Keratinocyte (primary cell): ENCODE measurements at regions not wholly inside any gene's neighbourhood (a gene's known extent, or its start where the extent isn't known, plus 50 kb on each side); places are given as distances from the start of the nearest gene placed in this dataset.

Experiments used
- EZH2 ChIP-seq: IDR thresholded peaks from one replicate; pipeline ENCODE4 v1.6.1; 2012; ENCODE audit warnings: inconsistent platforms, mild to moderate bottlenecking, low read length, moderate library complexity
- TF ChIP-seq, protein P1 (sequence below), 3 experiments: IDR thresholded peaks in 1 of 3; conservative IDR thresholded peaks in 1 of 3; optimal IDR thresholded peaks in 1 of 3; 2 replicates in 2 of 3; 3 replicates in 1 of 3; pipeline versions ENCODE3 to v1.5.1; 2011; ENCODE audit warnings: low read length in 3 of 3, mild to moderate bottlenecking in 3 of 3, moderate library complexity in 2 of 3, control low read depth in 1 of 3, inconsistent platforms in 1 of 3; ENCODE audit not compliant: insufficient read depth in 2 of 3; ENCODE audit errors: extremely low read depth in 1 of 3

DNA sequence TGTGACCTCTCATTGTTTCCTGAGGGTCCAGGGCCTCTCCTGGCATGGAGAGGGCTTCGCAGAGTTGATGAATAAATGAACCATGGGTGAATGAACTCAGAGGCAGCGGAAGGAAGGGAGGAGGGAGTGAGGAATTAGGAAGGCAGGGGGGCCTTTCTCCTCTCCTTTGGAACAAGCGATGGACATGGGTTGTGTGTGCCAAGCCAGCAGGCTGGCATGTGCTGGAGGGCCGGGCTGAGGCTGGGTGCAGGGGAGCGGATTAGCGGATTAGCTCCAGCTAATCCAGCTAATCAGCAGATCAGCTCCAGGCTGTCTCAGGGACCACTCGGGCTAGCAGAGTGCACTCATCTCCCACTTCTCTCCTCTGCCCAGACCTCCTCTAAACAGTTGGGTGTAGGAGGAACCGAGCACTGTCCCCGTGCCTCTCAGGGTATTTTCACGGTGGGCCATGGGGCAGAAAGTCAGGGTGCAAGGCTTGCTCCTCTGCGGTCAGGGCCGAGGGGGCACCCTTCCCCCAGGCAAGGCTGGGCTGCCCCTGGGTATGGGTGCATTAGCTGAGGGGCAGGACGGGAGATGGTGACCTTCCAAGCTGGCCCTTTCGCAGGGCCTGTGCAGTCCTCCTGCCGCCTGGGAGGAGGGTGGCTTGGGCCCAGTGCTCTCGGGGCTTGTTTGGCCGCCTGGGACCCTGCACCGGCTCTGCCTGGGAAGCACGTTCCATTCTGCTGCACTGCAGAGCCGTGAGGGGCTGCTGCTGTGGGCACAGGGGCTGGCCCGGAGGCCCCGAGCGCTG lies 120.3 kb upstream of the B3GAT1 start:
- TF ChIP-seq, protein P1, sequence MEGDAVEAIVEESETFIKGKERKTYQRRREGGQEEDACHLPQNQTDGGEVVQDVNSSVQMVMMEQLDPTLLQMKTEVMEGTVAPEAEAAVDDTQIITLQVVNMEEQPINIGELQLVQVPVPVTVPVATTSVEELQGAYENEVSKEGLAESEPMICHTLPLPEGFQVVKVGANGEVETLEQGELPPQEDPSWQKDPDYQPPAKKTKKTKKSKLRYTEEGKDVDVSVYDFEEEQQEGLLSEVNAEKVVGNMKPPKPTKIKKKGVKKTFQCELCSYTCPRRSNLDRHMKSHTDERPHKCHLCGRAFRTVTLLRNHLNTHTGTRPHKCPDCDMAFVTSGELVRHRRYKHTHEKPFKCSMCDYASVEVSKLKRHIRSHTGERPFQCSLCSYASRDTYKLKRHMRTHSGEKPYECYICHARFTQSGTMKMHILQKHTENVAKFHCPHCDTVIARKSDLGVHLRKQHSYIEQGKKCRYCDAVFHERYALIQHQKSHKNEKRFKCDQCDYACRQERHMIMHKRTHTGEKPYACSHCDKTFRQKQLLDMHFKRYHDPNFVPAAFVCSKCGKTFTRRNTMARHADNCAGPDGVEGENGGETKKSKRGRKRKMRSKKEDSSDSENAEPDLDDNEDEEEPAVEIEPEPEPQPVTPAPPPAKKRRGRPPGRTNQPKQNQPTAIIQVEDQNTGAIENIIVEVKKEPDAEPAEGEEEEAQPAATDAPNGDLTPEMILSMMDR (optimal IDR thresholded peaks at IDR 0.05 in 1 of 3, IDR thresholded peaks at IDR 0.05 in 1 of 3, conservative IDR thresholded peaks at IDR 0.05 in 1 of 3; ENCODE audit: extremely low read depth in 1 of 3, insufficient read depth in 2 of 3, low read length in 3 of 3), result no peak
- TF ChIP-seq EZH2, result no peak
